Keratinocyte (primary cell): ENCODE measurements at regions not wholly inside any gene's neighbourhood (a gene's known extent, or its start where the extent isn't known, plus 50 kb on each side); places are given as distances from the start of the nearest gene placed in this dataset.

Source experiments
- DNase-seq: peaks from one replicate; pipeline ENCODE4 v3.0.0-alpha.2; 2011; ENCODE audit warnings: low read depth, missing footprints, low spot score
- FAIRE-seq: peaks from 2 replicates; lab custom pipeline; 2011; peaks lifted over from hg19 to GRCh38; lab: Jason Lieb, UNC
- H2AFZ ChIP-seq: 2 replicates; pipeline ENCODE4 v1.6.0; 2012; ENCODE audit warnings: low read length, control low read depth, inconsistent platforms; ENCODE audit not compliant: control insufficient read depth
- H3K27ac ChIP-seq: 2 replicates; pipeline ENCODE4 v1.5.1; 2011; ENCODE audit warnings: low read length; ENCODE audit not compliant: control insufficient read depth, insufficient read depth
- H3K27me3 ChIP-seq: 3 replicates; pipeline ENCODE4 v1.6.0; 2011; ENCODE audit warnings: low read length; ENCODE audit not compliant: control insufficient read depth, insufficient read depth; ENCODE audit errors: extremely low read depth
- H3K36me3 ChIP-seq, 2 experiments: 2 replicates in 1 of 2; 3 replicates in 1 of 2; pipeline ENCODE4 v1.5.1; 2011; ENCODE audit warnings: low read length in 2 of 2, mild to moderate bottlenecking in 1 of 2; ENCODE audit not compliant: control insufficient read depth in 2 of 2, insufficient read depth in 2 of 2; ENCODE audit errors: extremely low read depth in 1 of 2
- H3K4me1 ChIP-seq: 3 replicates; pipeline ENCODE4 v1.5.1; 2011; ENCODE audit warnings: low read length; ENCODE audit not compliant: control insufficient read depth, insufficient read depth; ENCODE audit errors: extremely low read depth
- H3K4me2 ChIP-seq: 3 replicates; pipeline ENCODE4 v1.6.0; 2011; ENCODE audit warnings: low read depth, low read length; ENCODE audit not compliant: control insufficient read depth, insufficient read depth; ENCODE audit errors: extremely low read depth
- H3K4me3 ChIP-seq, 3 experiments: fragments of 200-600 bp in 1 of 3; sonication (generic) in 1 of 3; 2 replicates in 2 of 3; 3 replicates in 1 of 3; pipeline ENCODE4 v1.5.1; 2011 to 2016; ENCODE audit warnings: low read length in 3 of 3, mild to moderate bottlenecking in 3 of 3, control low read depth in 2 of 3, inconsistent platforms in 1 of 3, low read depth in 1 of 3, mixed read lengths in 1 of 3, mixed run types in 1 of 3, moderate library complexity in 1 of 3; ENCODE audit not compliant: control insufficient read depth in 2 of 3, insufficient read depth in 2 of 3; ENCODE audit errors: extremely low read depth in 1 of 3
- H3K79me2 ChIP-seq: 2 replicates; pipeline ENCODE4 v1.6.0; 2012; ENCODE audit warnings: low read length; ENCODE audit not compliant: control insufficient read depth, insufficient read depth
- H3K9ac ChIP-seq: 3 replicates; pipeline ENCODE4 v1.6.0; 2011; ENCODE audit warnings: low read length; ENCODE audit not compliant: control insufficient read depth, insufficient read depth; ENCODE audit errors: extremely low read depth
- H3K9me1 ChIP-seq: 3 replicates; pipeline ENCODE4 v1.6.0; 2011; ENCODE audit warnings: low read length; ENCODE audit not compliant: control insufficient read depth, insufficient read depth; ENCODE audit errors: extremely low read depth
- H3K9me3 ChIP-seq: 2 replicates; pipeline ENCODE4 v1.5.1; 2012; ENCODE audit warnings: low read depth, low read length; ENCODE audit not compliant: control insufficient read depth
- H4K20me1 ChIP-seq: 3 replicates; pipeline ENCODE4 v1.6.0; 2011; ENCODE audit warnings: low read length; ENCODE audit not compliant: control insufficient read depth, insufficient read depth; ENCODE audit errors: extremely low read depth
- CTCF ChIP-seq, 3 experiments: IDR thresholded peaks in 1 of 3; conservative IDR thresholded peaks in 1 of 3; optimal IDR thresholded peaks in 1 of 3; 2 replicates in 2 of 3; 3 replicates in 1 of 3; pipeline versions ENCODE3 to v1.5.1; 2011; ENCODE audit warnings: low read length in 3 of 3, mild to moderate bottlenecking in 3 of 3, moderate library complexity in 2 of 3, control low read depth in 1 of 3, inconsistent platforms in 1 of 3; ENCODE audit not compliant: insufficient read depth in 2 of 3; ENCODE audit errors: extremely low read depth in 1 of 3
- EZH2 ChIP-seq: IDR thresholded peaks from one replicate; pipeline ENCODE4 v1.6.1; 2012; ENCODE audit warnings: inconsistent platforms, mild to moderate bottlenecking, low read length, moderate library complexity
- dilution Hi-C: fragments of 300-500 bp; cut with MboI; formaldehyde crosslinking; loops from one replicate; pipeline ENCODE4 v1.7.0; 2020; ENCODE audit warnings: low sequenced_read_pairs; ENCODE audit not compliant: extremely low pct_ligation_motif_present

- no peak overlapping the region for H3K4me3 ChIP-seq
- H3K9me1 ChIP-seq: no peaks in the 10 kb centered on the region
- no peaks in the 10 kb centered on the region for H3K27me3 ChIP-seq
- no peaks in the 10 kb centered on the region for H3K36me3 ChIP-seq
- dilution Hi-C loops: no loop called here
- H3K27ac ChIP-seq: no peak overlapping the region
- no peak overlapping the region for H3K4me2 ChIP-seq
- no peaks in the 10 kb centered on the region for H3K9me3 ChIP-seq
- no peaks in the 10 kb centered on the region for H4K20me1 ChIP-seq
- no peak overlapping the region for H2AFZ ChIP-seq
- FAIRE-seq (no peak), DNase-seq (no peak)
- H3K79me2 ChIP-seq: no peaks in the 10 kb centered on the region
- H3K4me1 ChIP-seq: no peaks in the 10 kb centered on the region
- no peak overlapping the region for H3K9ac ChIP-seq
- TF ChIP-seq CTCF (optimal IDR thresholded peaks at IDR 0.05 in 1 of 3, IDR thresholded peaks at IDR 0.05 in 1 of 3, conservative IDR thresholded peaks at IDR 0.05 in 1 of 3; ENCODE audit: extremely low read depth in 1 of 3, insufficient read depth in 2 of 3, low read length in 3 of 3): no peak
Observed at GRCh38 chr4:28677808-28678207, 1817.2 kb downstream of the STIM2 start.

GRCh38 chr4:28682847-28683246 is 1822.2 kb downstream of the STIM2 start:
- Histone ChIP-seq H3K9me3 (no peaks in the 10 kb centered on the region), H4K20me1 (no peaks in the 10 kb centered on the region), H3K4me2 (no peak overlapping the region), H3K4me1 (no peaks in the 10 kb centered on the region), H3K27ac (no peak overlapping the region), H3K79me2 (no peaks in the 10 kb centered on the region), H3K9ac (no peak overlapping the region), H3K4me3 (no peak overlapping the region), H3K27me3 (no peaks in the 10 kb centered on the region), H3K9me1 (no peaks in the 10 kb centered on the region), H2AFZ (no peak overlapping the region), H3K36me3 (no peaks in the 10 kb centered on the region)
- TF ChIP-seq CTCF (optimal IDR thresholded peaks at IDR 0.05 in 1 of 3, IDR thresholded peaks at IDR 0.05 in 1 of 3, conservative IDR thresholded peaks at IDR 0.05 in 1 of 3; ENCODE audit: extremely low read depth in 1 of 3, insufficient read depth in 2 of 3, low read length in 3 of 3) (no peak), EZH2 (no peak)
- dilution Hi-C loops: no loop called here
- FAIRE-seq (no peak), DNase-seq (no peak)
